Prostate gland (tissue), 2 donors: ENCODE measurements at regions not wholly inside any gene's neighbourhood (a gene's known extent, or its start where the extent isn't known, plus 50 kb on each side); places are given as distances from the start of the nearest gene placed in this dataset.

ENCODE experiments used
- CTCF ChIP-seq, 4 experiments: fragments of 200-600 bp in 2 of 4; fragments of 450-650 bp in 2 of 4; sonication (generic) in 2 of 4; IDR thresholded peaks; 1 replicate in 3 of 4; 2 replicates in 1 of 4; pipeline ENCODE4 v1.5.1; 2016 to 2019; ENCODE audit warnings: antibody characterized with exemption in 4 of 4, mild to moderate bottlenecking in 2 of 4, moderate library complexity in 2 of 4
- POLR2A ChIP-seq: fragments of 450-650 bp; IDR thresholded peaks from one replicate; pipeline ENCODE4 v1.6.1; 2016; ENCODE audit warnings: antibody characterized with exemption, mild to moderate bottlenecking
- POLR2AphosphoS5 ChIP-seq: sonication (generic); formaldehyde crosslinking; IDR thresholded peaks from one replicate; pipeline ENCODE4 v1.6.1; 2017; ENCODE audit warnings: antibody characterized with exemption

DNA sequence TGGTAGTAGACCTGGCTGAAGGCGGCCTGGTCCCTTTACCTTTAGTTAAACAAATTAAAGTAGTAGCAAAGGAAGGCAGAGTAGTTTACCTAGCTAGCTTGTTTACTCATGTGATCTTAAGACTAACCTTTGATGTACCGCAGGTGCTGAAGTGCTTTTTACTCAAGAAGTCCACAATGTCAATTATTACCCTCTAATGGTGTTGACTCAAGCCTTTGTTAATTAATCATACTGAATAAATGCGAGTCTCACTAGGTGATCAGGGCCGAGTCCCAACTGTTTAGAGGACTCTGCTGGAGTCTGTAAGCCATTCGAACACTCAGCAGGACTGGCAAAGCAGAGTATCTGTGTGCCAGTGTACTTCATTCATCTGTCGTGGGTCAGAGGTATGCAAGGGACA, 381.1 kb upstream of the NCAM2 start:
- no peak for TF ChIP-seq CTCF (IDR thresholded peaks at IDR 0.05)
- TF ChIP-seq POLR2A = no peak
- no peak for TF ChIP-seq POLR2AphosphoS5
